Left ventricle myocardium inferior (tissue), 1 donor: ENCODE measurements at regions not wholly inside any gene's neighbourhood (a gene's known extent, or its start where the extent isn't known, plus 50 kb on each side); places are given as distances from the start of the nearest gene placed in this dataset.

ENCODE experiments used
- DNase-seq: peaks from one replicate; pipeline ENCODE4 v3.0.0-alpha.2; 2020
- H3K27ac ChIP-seq: fragments of 200-600 bp; replicated peaks from 2 replicates; pipeline ENCODE4 v1.8.0; 2021
- H3K27me3 ChIP-seq: fragments of 200-600 bp; 2 replicates; pipeline ENCODE4 v1.8.0; 2021; ENCODE audit warnings: low read depth
- H3K36me3 ChIP-seq: fragments of 200-600 bp; 2 replicates; pipeline ENCODE4 v1.8.0; 2021
- H3K4me1 ChIP-seq: fragments of 200-600 bp; 2 replicates; pipeline ENCODE4 v1.8.0; 2021
- H3K4me3 ChIP-seq: fragments of 200-600 bp; 2 replicates; pipeline ENCODE4 v1.8.0; 2021; ENCODE audit warnings: mild to moderate bottlenecking, moderate library complexity
- H3K9me3 ChIP-seq: fragments of 200-600 bp; replicated peaks from 2 replicates; pipeline ENCODE4 v1.8.0; 2021
- CTCF ChIP-seq: fragments of 200-600 bp; IDR thresholded peaks from 2 replicates; pipeline ENCODE4 v1.8.0; 2021; ENCODE audit warnings: antibody characterized with exemption, mild to moderate bottlenecking, borderline replicate concordance
- intact Hi-C: fragments of 100-400 bp; cut with micrococcal nuclease; formaldehyde crosslinking; loops from one replicate; pipeline ENCODE4 v1.11.0; 2022
- donor health status: DM: no; HTN: yes; CAD: no; lungs with severe emphysema.

GRCh38 chr9:135243201-135244190 lies 156.0 kb downstream of the OLFM1 start:
- H3K27ac ChIP-seq: no peak overlapping the region
- H3K9me3 ChIP-seq: no peaks in the 10 kb centered on the region
- peaks cover 79% of the 10 kb centered on the region for H3K27me3 ChIP-seq
- H3K4me1 ChIP-seq: peaks cover 10% of the 10 kb centered on the region
- H3K36me3 ChIP-seq: no peaks in the 10 kb centered on the region
- intact Hi-C loops: no loop called here
- no peak overlapping the region for H3K4me3 ChIP-seq
- DNase-seq: no peak
- TF ChIP-seq CTCF: no peak

- Histone ChIP-seq H3K27me3 (peaks cover 89% of the 10 kb centered on the region), H3K27ac (no peak overlapping the region)
- peak; percentile 38 for DNase-seq
Measured at GRCh38 chr9:135244271-135245221, 157.1 kb downstream of the OLFM1 start.

GRCh38 chr9:135245482-135246247 lies 158.2 kb downstream of the OLFM1 start:
- no peak overlapping the region for H3K27ac ChIP-seq
- H3K36me3 ChIP-seq: no peaks in the 10 kb centered on the region
- TF ChIP-seq CTCF: no peak
- peaks cover 94% of the 10 kb centered on the region for H3K27me3 ChIP-seq
- no peak overlapping the region for H3K4me3 ChIP-seq
- H3K9me3 ChIP-seq: no peaks in the 10 kb centered on the region
- peaks cover 10% of the 10 kb centered on the region for H3K4me1 ChIP-seq
- DNase-seq: no peak
- intact Hi-C loops: no loop called here

More at GRCh38 chr9:135244271-135245221, 157.1 kb downstream of the OLFM1 start:
- H3K36me3 ChIP-seq: no peaks in the 10 kb centered on the region
- no peaks in the 10 kb centered on the region for H3K9me3 ChIP-seq
- peaks cover 10% of the 10 kb centered on the region for H3K4me1 ChIP-seq
- intact Hi-C loops: no loop called here
- no peak for TF ChIP-seq CTCF
- no peak overlapping the region for H3K4me3 ChIP-seq

GRCh38 chr9:135246248-135247205 lies 159.1 kb downstream of the OLFM1 start:
- peaks cover 10% of the 10 kb centered on the region for H3K4me1 ChIP-seq
- no peaks in the 10 kb centered on the region for H3K36me3 ChIP-seq
- intact Hi-C loops: no loop called here
- H3K27me3 ChIP-seq: peaks cover 95% of the 10 kb centered on the region
- no peak for TF ChIP-seq CTCF
- H3K27ac ChIP-seq: no peak overlapping the region
- H3K4me3 ChIP-seq: no peak overlapping the region
- no peak for DNase-seq
- no peaks in the 10 kb centered on the region for H3K9me3 ChIP-seq
